ENCODE measurements at regions not wholly inside any gene's neighbourhood (a gene's known extent, or its start where the extent isn't known, plus 50 kb on each side); places are given as distances from the start of the nearest gene placed in this dataset.
"Not testable (repeated sequence)": the region's sequence is repeated elsewhere in the genome, so short reads cannot be mapped to it uniquely, and the experiment has no call there.

DNA sequence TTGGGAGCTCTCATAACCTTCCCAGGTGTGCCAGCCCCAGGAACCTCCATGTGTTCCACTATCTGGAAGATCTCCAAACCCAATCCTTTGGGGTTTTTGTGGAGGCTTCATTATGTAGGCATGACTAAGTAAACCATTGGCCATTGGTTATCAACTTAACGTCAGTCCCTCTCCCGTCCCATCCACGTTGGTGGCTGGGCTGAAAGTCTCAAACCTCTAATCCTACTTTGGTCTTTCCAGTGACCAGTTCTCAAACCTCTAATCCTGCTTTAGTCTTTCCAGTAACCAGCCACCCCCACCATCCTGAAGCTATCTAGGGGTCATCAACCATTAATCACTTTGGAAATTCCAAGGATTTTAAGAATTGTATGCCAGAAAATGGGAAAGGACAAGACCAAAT, 704.7 kb upstream of the TMEFF2 start:
- H2AFZ ChIP-seq (ENCODE audit: low read length): no peak overlapping the region
- H3F3A ChIP-seq (ENCODE audit: low read length, unreplicated experiment): no peaks in the 10 kb centered on the region
- H3K9ac ChIP-seq (ENCODE audit: low read length): no peak overlapping the region
- ChIA-PET CTCF (no interaction called here), POLR2A (ENCODE audit: unreplicated experiment) (no interaction called here)
- H3K27ac ChIP-seq (ENCODE audit: low read length): no peak overlapping the region
- H3K27me3 ChIP-seq (ENCODE audit: low read length): no peaks in the 10 kb centered on the region
- H3K9me2 ChIP-seq (replicated peaks; ENCODE audit: low read length): no peaks in the 10 kb centered on the region
- H3K4me2 ChIP-seq (ENCODE audit: low read length): no peak overlapping the region
- intact Hi-C loops (cut with micrococcal nuclease): no loop called here
- H3K4me1 ChIP-seq (ENCODE audit: insufficient read depth, low read length): no peaks in the 10 kb centered on the region
- DNase-seq: no peak
- TF ChIP-seq, protein P1, sequence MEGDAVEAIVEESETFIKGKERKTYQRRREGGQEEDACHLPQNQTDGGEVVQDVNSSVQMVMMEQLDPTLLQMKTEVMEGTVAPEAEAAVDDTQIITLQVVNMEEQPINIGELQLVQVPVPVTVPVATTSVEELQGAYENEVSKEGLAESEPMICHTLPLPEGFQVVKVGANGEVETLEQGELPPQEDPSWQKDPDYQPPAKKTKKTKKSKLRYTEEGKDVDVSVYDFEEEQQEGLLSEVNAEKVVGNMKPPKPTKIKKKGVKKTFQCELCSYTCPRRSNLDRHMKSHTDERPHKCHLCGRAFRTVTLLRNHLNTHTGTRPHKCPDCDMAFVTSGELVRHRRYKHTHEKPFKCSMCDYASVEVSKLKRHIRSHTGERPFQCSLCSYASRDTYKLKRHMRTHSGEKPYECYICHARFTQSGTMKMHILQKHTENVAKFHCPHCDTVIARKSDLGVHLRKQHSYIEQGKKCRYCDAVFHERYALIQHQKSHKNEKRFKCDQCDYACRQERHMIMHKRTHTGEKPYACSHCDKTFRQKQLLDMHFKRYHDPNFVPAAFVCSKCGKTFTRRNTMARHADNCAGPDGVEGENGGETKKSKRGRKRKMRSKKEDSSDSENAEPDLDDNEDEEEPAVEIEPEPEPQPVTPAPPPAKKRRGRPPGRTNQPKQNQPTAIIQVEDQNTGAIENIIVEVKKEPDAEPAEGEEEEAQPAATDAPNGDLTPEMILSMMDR (conservative IDR thresholded peaks at IDR 0.05; ENCODE audit: low read depth, low read length): no peak
- TF ChIP-seq EZH2phosphoT487 (IDR thresholded peaks at IDR 0.05; ENCODE audit: borderline replicate concordance, low read length) (no peak), EZH2 (IDR thresholded peaks at IDR 0.05; ENCODE audit: low read length, unreplicated experiment) (no peak)
- no peaks in the 10 kb centered on the region for H3K79me2 ChIP-seq (ENCODE audit: low read length)
- no peaks in the 10 kb centered on the region for H3K36me3 ChIP-seq (ENCODE audit: low read depth, low read length)
- ATAC-seq: no peak
- no peak overlapping the region for H3K4me3 ChIP-seq (ENCODE audit: low read length)
- no TSS peak for BruUV-seq (replicated peaks)
- H4K20me1 ChIP-seq (ENCODE audit: low read length): no peaks in the 10 kb centered on the region
- no peaks in the 10 kb centered on the region for H3K9me3 ChIP-seq (ENCODE audit: low read length)

DNA sequence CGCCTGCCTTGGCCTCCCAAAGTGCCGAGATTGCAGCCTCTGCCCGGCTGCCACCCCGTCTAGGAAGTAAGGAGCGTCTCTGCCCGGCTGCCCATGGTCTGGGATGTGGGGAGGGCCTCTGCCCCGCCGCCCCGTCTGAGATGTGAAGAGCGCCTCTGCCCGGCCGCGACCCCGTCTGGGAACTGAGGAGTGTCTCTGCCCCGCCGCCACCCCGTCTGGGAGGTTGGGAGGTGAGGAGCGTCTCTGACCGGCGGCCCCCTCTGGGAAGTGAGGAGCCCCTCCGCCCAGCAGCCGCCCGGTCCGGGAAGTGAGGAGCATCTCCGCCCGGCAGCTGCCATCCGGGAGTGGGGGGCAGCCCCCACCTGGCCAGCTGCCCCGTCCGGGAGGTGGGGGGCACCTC, 699.2 kb upstream of the TMEFF2 start:
- H3K4me3 ChIP-seq (ENCODE audit: low read length); H3K27me3 ChIP-seq (ENCODE audit: low read length); H3K36me3 ChIP-seq (ENCODE audit: low read depth, low read length); POLR2A ChIA-PET (ENCODE audit: unreplicated experiment); H3K27ac ChIP-seq (ENCODE audit: low read length); H3K9me2 ChIP-seq (replicated peaks; ENCODE audit: low read length); CTCF ChIA-PET; H3K9ac ChIP-seq (ENCODE audit: low read length); DNase-seq; H3K4me1 ChIP-seq (ENCODE audit: insufficient read depth, low read length); H3K79me2 ChIP-seq (ENCODE audit: low read length); H3K9me3 ChIP-seq (ENCODE audit: low read length); ATAC-seq; intact Hi-C loops (cut with micrococcal nuclease); H2AFZ ChIP-seq (ENCODE audit: low read length); H3F3A ChIP-seq (ENCODE audit: low read length, unreplicated experiment); H4K20me1 ChIP-seq (ENCODE audit: low read length); H3K4me2 ChIP-seq (ENCODE audit: low read length); BruUV-seq (replicated peaks): not testable (repeated sequence)

DNA sequence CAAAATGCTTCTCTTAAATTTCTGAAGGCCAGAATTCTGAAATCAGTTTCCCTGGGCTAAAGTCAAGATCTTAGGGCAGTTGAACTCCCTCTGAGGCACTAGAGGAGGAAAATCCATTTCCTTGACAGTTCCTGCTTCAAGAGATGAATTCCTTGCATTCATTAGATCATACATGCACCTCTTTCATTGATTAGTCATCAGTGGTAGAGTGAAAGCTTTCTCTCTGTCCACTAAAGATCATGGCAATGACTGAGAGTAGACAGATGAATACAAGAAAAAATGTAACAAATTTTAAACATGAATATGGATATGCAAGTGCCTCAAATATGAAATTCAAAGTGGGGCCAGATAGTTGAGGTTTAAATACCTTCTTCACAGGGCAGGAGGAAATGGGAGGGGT, 693.4 kb upstream of the TMEFF2 start:
- CTCF ChIA-PET: no interaction called here
- no peaks in the 10 kb centered on the region for H4K20me1 ChIP-seq (ENCODE audit: low read length)
- ATAC-seq (no peak), DNase-seq (no peak)
- H3F3A ChIP-seq (ENCODE audit: low read length, unreplicated experiment): no peaks in the 10 kb centered on the region
- H3K4me3 ChIP-seq (ENCODE audit: low read length): no peak overlapping the region
- no peaks in the 10 kb centered on the region for H3K4me1 ChIP-seq (ENCODE audit: insufficient read depth, low read length)
- TF ChIP-seq, protein P1 (conservative IDR thresholded peaks at IDR 0.05; ENCODE audit: low read depth, low read length): no peak
- no peak for TF ChIP-seq EZH2phosphoT487 (IDR thresholded peaks at IDR 0.05; ENCODE audit: borderline replicate concordance, low read length)
- no peak for TF ChIP-seq EZH2 (IDR thresholded peaks at IDR 0.05; ENCODE audit: low read length, unreplicated experiment)
- no peaks in the 10 kb centered on the region for H3K79me2 ChIP-seq (ENCODE audit: low read length)
- no peak overlapping the region for H3K27ac ChIP-seq (ENCODE audit: low read length)
- no peak overlapping the region for H3K4me2 ChIP-seq (ENCODE audit: low read length)
- BruUV-seq (replicated peaks): no TSS peak
- no peak overlapping the region for H3K9ac ChIP-seq (ENCODE audit: low read length)
- H3K27me3 ChIP-seq (ENCODE audit: low read length): no peaks in the 10 kb centered on the region
- H3K9me2 ChIP-seq (replicated peaks; ENCODE audit: low read length): no peaks in the 10 kb centered on the region
- intact Hi-C loops (cut with micrococcal nuclease): no loop called here
- no peaks in the 10 kb centered on the region for H3K36me3 ChIP-seq (ENCODE audit: low read depth, low read length)
- POLR2A ChIA-PET (ENCODE audit: unreplicated experiment): no interaction called here
- no peak overlapping the region for H2AFZ ChIP-seq (ENCODE audit: low read length)
- H3K9me3 ChIP-seq (ENCODE audit: low read length): no peaks in the 10 kb centered on the region
